GM19351 (cell line): ENCODE measurements at regions not wholly inside any gene's neighbourhood (a gene's known extent, or its start where the extent isn't known, plus 50 kb on each side); places are given as distances from the start of the nearest gene placed in this dataset.

Source experiments
- ATAC-seq: cut with Tn5 transposase; IDR thresholded peaks from one replicate; pipeline ENCODE4 v1.9.1; 2021; ENCODE audit warnings: mild to moderate bottlenecking, moderate library complexity; ENCODE audit not compliant: unreplicated experiment

GRCh38 chr1:104921525-104921924 lies 1171.8 kb downstream of the AMY1C start:
- no peak for ATAC-seq

GRCh38 chr1:104923075-104923474 lies 1173.4 kb downstream of the AMY1C start:
- no peak for ATAC-seq

- ATAC-seq: no peak
Observed at GRCh38 chr1:104929280-104929679, 1179.6 kb downstream of the AMY1C start.

GRCh38 chr1:104932030-104932915 lies 1182.6 kb downstream of the AMY1C start:
- ATAC-seq: peak; percentile 45

- ATAC-seq: peak; percentile 31
Observed at GRCh38 chr1:104932949-104933679, 1183.4 kb downstream of the AMY1C start.

GRCh38 chr1:104933846-104934245 lies 1184.1 kb downstream of the AMY1C start:
- ATAC-seq: no peak

GRCh38 chr1:104945406-104945805 lies 1195.7 kb downstream of the AMY1C start:
- no peak for ATAC-seq

GRCh38 chr1:104946558-104947210 lies 1197.0 kb downstream of the AMY1C start:
- ATAC-seq: peak; percentile 60

GRCh38 chr1:104953555-104953954 lies 1203.9 kb downstream of the AMY1C start:
- no peak for ATAC-seq

GRCh38 chr1:104973516-104973915 lies 1223.8 kb downstream of the AMY1C start:
- no peak for ATAC-seq

GRCh38 chr1:104979651-104980050 lies 1230.0 kb downstream of the AMY1C start:
- ATAC-seq: no peak

GRCh38 chr1:104987210-104987609 lies 1237.5 kb downstream of the AMY1C start:
- peak; percentile 99 for ATAC-seq

GRCh38 chr1:104989012-104989411 lies 1239.3 kb downstream of the AMY1C start:
- no peak for ATAC-seq

GRCh38 chr1:104991702-104992101 lies 1242.0 kb downstream of the AMY1C start:
- ATAC-seq: no peak

GRCh38 chr1:105000793-105001192 lies 1251.1 kb downstream of the AMY1C start:
- no peak for ATAC-seq

GRCh38 chr1:105004515-105004914 lies 1254.8 kb downstream of the AMY1C start:
- no peak for ATAC-seq

- no peak for ATAC-seq
Observed at GRCh38 chr1:105005594-105006195, 1256.0 kb downstream of the AMY1C start.

- ATAC-seq: no peak
Observed at GRCh38 chr1:105017587-105017986, 1267.9 kb downstream of the AMY1C start.

GRCh38 chr1:105023719-105024118 lies 1274.0 kb downstream of the AMY1C start:
- ATAC-seq: no peak

GRCh38 chr1:105027838-105028471 lies 1278.3 kb downstream of the AMY1C start:
- peak; percentile 91 for ATAC-seq

- ATAC-seq: no peak
Observed at GRCh38 chr1:105072446-105072845, 1322.7 kb downstream of the AMY1C start.
